Endodermal cell (in vitro differentiated cells): ENCODE measurements at regions not wholly inside any gene's neighbourhood (a gene's known extent, or its start where the extent isn't known, plus 50 kb on each side); places are given as distances from the start of the nearest gene placed in this dataset.

Experiments
- DNase-seq: peaks from one replicate; pipeline ENCODE4 v3.0.0-alpha.2; 2017
- H3K27ac ChIP-seq: 2 replicates; pipeline ENCODE4 v1.5.1; 2013; ENCODE audit warnings: mild to moderate bottlenecking, low read depth, low read length, moderate library complexity
- H3K27me3 ChIP-seq: 2 replicates; pipeline ENCODE4 v1.6.1; 2013; ENCODE audit warnings: mild to moderate bottlenecking, low read length, moderate library complexity; ENCODE audit not compliant: insufficient read depth, control insufficient read depth, poor library complexity, severe bottlenecking
- H3K36me3 ChIP-seq: 2 replicates; pipeline ENCODE4 v1.7.0; 2013; ENCODE audit warnings: mild to moderate bottlenecking, low read length, moderate library complexity; ENCODE audit not compliant: control insufficient read depth, insufficient read depth
- H3K4me1 ChIP-seq: one replicate; pipeline ENCODE4 v1.7.0; 2013; ENCODE audit warnings: low read length; ENCODE audit not compliant: control insufficient read depth, insufficient read depth
- H3K4me3 ChIP-seq: 2 replicates; pipeline ENCODE4 v1.5.1; 2013; ENCODE audit warnings: mild to moderate bottlenecking, low read length, moderate library complexity
- H3K9ac ChIP-seq: 2 replicates; pipeline ENCODE4 v1.6.1; 2013; ENCODE audit warnings: mild to moderate bottlenecking, low read length, moderate library complexity; ENCODE audit not compliant: poor library complexity, severe bottlenecking; ENCODE audit errors: extremely low read depth
- H3K9me3 ChIP-seq: 2 replicates; pipeline ENCODE4 v1.6.1; 2013; ENCODE audit warnings: mild to moderate bottlenecking, low read length, moderate library complexity; ENCODE audit not compliant: control insufficient read depth
- H3K27ac Mint-ChIP-seq: 2 replicates; pipeline ENCODE4 v1.8.0; 2020; ENCODE audit warnings: mixed read lengths
- H3K27me3 Mint-ChIP-seq: 2 replicates; pipeline ENCODE4 v1.8.0; 2021; ENCODE audit warnings: mild to moderate bottlenecking, mixed read lengths; ENCODE audit not compliant: insufficient read depth
- H3K36me3 Mint-ChIP-seq: 2 replicates; pipeline ENCODE4 v1.8.0; 2020; ENCODE audit warnings: low read depth, mixed read lengths
- H3K4me1 Mint-ChIP-seq: 2 replicates; pipeline ENCODE4 v1.8.0; 2020; ENCODE audit warnings: mixed read lengths
- H3K4me3 Mint-ChIP-seq: 2 replicates; pipeline ENCODE4 v1.8.0; 2020; ENCODE audit warnings: mild to moderate bottlenecking, moderate library complexity, mixed read lengths
- H3K9me3 Mint-ChIP-seq: 2 replicates; pipeline ENCODE4 v1.8.0; 2020; ENCODE audit warnings: mild to moderate bottlenecking, mixed read lengths
- CTCF ChIP-seq: fragments of 200-600 bp; sonication (generic); conservative IDR thresholded peaks from 2 replicates; pipeline ENCODE4 v1.5.0; 2021; ENCODE audit warnings: antibody characterized with exemption, mild to moderate bottlenecking
- WGBS, 2 experiments: methylation state at CpG; one replicate each; pipeline versions ENCODE4 v1.1.5 to v1.1.7; 2013; ENCODE audit warnings: missing lambda C conversion rate in 2 of 2, mixed read lengths in 1 of 2; ENCODE audit not compliant: insufficient coverage in 1 of 2, insufficient read length in 1 of 2; 5-methylcytosine and 5-hydroxymethylcytosine counted together

DNA sequence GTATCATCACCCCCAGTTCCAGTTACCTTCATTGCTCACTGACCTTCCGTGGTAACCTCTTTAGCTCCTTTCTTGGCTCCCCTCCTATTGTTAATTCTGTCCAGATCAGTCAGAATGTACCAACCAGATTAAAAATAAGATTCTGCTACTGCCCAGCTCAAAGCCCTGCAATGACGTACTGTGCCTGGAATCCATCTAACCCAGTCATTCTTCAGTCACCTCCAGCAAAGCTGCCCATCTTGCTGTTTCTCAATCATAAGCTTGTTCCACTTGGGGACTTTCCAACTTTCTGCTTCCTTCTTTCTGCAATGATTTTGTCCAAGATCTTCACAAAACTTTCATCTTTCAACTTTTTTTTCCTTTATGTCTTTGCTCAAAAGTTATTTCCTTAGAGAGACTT, 512.0 kb upstream of the ZNF385D start:
- H3K4me1 Mint-ChIP-seq = no peaks in the 10 kb centered on the region
- no peaks in the 10 kb centered on the region for H3K4me1 ChIP-seq
- H3K27ac ChIP-seq = no peak overlapping the region
- TF ChIP-seq CTCF = no peak
- H3K36me3 Mint-ChIP-seq = no peaks in the 10 kb centered on the region
- WGBS, 2 experiments = 87 to 91% methylated on average over 2 of the region's 2 CpGs
- no peak for DNase-seq
- no peaks in the 10 kb centered on the region for H3K27me3 ChIP-seq
- no peak overlapping the region for H3K9ac ChIP-seq
- H3K27me3 Mint-ChIP-seq = peaks cover 1% of the 10 kb centered on the region
- no peak overlapping the region for H3K4me3 ChIP-seq
- no peaks in the 10 kb centered on the region for H3K9me3 ChIP-seq
- H3K9me3 Mint-ChIP-seq = no peaks in the 10 kb centered on the region
- no peak overlapping the region for H3K27ac Mint-ChIP-seq
- H3K36me3 ChIP-seq = no peaks in the 10 kb centered on the region
- H3K4me3 Mint-ChIP-seq = no peak overlapping the region

GRCh38 chr3:22265403-22265802, 514.4 kb upstream of the ZNF385D start:
- Histone ChIP-seq H3K4me3 (no peak overlapping the region), H3K27ac (no peak overlapping the region), H3K9ac (no peak overlapping the region), H3K4me1 (no peaks in the 10 kb centered on the region), H3K9me3 (no peaks in the 10 kb centered on the region), H3K27me3 (no peaks in the 10 kb centered on the region), H3K36me3 (no peaks in the 10 kb centered on the region)
- no peak overlapping the region for H3K4me3 Mint-ChIP-seq
- peaks cover 3% of the 10 kb centered on the region for H3K4me1 Mint-ChIP-seq
- no peak for DNase-seq
- H3K36me3 Mint-ChIP-seq = no peaks in the 10 kb centered on the region
- H3K27ac Mint-ChIP-seq = no peak overlapping the region
- no peaks in the 10 kb centered on the region for H3K9me3 Mint-ChIP-seq
- H3K27me3 Mint-ChIP-seq = no peaks in the 10 kb centered on the region
- WGBS, 2 experiments = 93 to 95% methylated on average over 5 of the region's 5 CpGs
- TF ChIP-seq CTCF = no peak

- no peaks in the 10 kb centered on the region for H3K9me3 Mint-ChIP-seq
- no peaks in the 10 kb centered on the region for H3K4me1 ChIP-seq
- 88 to 100% methylated on average over 1 to 2 of the region's 2 CpGs for WGBS, 2 experiments
Observed at GRCh38 chr3:22269831-22270230, 518.8 kb upstream of the ZNF385D start.

More at GRCh38 chr3:22269831-22270230, 518.8 kb upstream of the ZNF385D start:
- Histone ChIP-seq H3K36me3 (no peaks in the 10 kb centered on the region), H3K27me3 (no peaks in the 10 kb centered on the region), H3K9me3 (no peaks in the 10 kb centered on the region), H3K27ac (no peak overlapping the region), H3K4me3 (no peak overlapping the region), H3K9ac (no peak overlapping the region)
- Mint-ChIP-seq H3K4me3 (no peak overlapping the region), H3K27ac (no peak overlapping the region), H3K36me3 (no peaks in the 10 kb centered on the region), H3K27me3 (no peaks in the 10 kb centered on the region), H3K4me1 (peaks cover 3% of the 10 kb centered on the region)
- no peak for TF ChIP-seq CTCF
- no peak for DNase-seq
